ENCODE measurements at regions not wholly inside any gene's neighbourhood (a gene's known extent, or its start where the extent isn't known, plus 50 kb on each side); places are given as distances from the start of the nearest gene placed in this dataset.

- TF ChIP-seq, protein P1, sequence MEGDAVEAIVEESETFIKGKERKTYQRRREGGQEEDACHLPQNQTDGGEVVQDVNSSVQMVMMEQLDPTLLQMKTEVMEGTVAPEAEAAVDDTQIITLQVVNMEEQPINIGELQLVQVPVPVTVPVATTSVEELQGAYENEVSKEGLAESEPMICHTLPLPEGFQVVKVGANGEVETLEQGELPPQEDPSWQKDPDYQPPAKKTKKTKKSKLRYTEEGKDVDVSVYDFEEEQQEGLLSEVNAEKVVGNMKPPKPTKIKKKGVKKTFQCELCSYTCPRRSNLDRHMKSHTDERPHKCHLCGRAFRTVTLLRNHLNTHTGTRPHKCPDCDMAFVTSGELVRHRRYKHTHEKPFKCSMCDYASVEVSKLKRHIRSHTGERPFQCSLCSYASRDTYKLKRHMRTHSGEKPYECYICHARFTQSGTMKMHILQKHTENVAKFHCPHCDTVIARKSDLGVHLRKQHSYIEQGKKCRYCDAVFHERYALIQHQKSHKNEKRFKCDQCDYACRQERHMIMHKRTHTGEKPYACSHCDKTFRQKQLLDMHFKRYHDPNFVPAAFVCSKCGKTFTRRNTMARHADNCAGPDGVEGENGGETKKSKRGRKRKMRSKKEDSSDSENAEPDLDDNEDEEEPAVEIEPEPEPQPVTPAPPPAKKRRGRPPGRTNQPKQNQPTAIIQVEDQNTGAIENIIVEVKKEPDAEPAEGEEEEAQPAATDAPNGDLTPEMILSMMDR (IDR thresholded peaks at IDR 0.05; ENCODE audit: insufficient read depth, low read depth, low read length) = no peak
- TF ChIP-seq EZH2 (IDR thresholded peaks at IDR 0.05; ENCODE audit: insufficient read depth, low read length) = no peak
Measured at GRCh38 chr10:8230902-8231301, 176.4 kb downstream of the GATA3 start.
